GM13977 (cell line): ENCODE measurements at regions not wholly inside any gene's neighbourhood (a gene's known extent, or its start where the extent isn't known, plus 50 kb on each side); places are given as distances from the start of the nearest gene placed in this dataset.
"Not testable (repeated sequence)": the region's sequence is repeated elsewhere in the genome, so short reads cannot be mapped to it uniquely, and the experiment has no call there.

Experiments used
- DNase-seq: peaks from one replicate; pipeline ENCODE4 v3.0.0; 2012; ENCODE audit warnings: low spot score
- CTCF ChIP-seq: IDR thresholded peaks from 2 replicates; pipeline ENCODE4 v1.5.1; 2012; ENCODE audit warnings: mild to moderate bottlenecking, control low read depth; ENCODE audit not compliant: insufficient read depth; ENCODE audit errors: extremely low read depth, missing control alignments
- in situ Hi-C: fragments of 300-500 bp; cut with MboI; formaldehyde crosslinking; loops from one replicate; pipeline ENCODE4 v1.12.0; 2022; ENCODE audit warnings: low sequenced_read_pairs, low pct_unique_long_range_greater_than_20kb, mixed read lengths, inconsistent platforms; ENCODE audit not compliant: unreplicated experiment

- in situ Hi-C loops = no loop called here
- DNase-seq = no peak
- no peak for TF ChIP-seq CTCF
Observed at GRCh38 chr3:194880940-194881925, 195.6 kb downstream of the FAM43A start.

GRCh38 chr3:194884649-194885315, 199.1 kb downstream of the FAM43A start:
- TF ChIP-seq CTCF = no peak
- DNase-seq = no peak
- in situ Hi-C loops = no loop called here

- no peak for TF ChIP-seq CTCF
- DNase-seq = no peak
- in situ Hi-C loops = no loop called here
Observed at GRCh38 chr3:194885766-194886165, 200.1 kb downstream of the FAM43A start.

- TF ChIP-seq CTCF = no peak
- in situ Hi-C loops = no loop called here
- DNase-seq = no peak
Observed at GRCh38 chr3:194886836-194887235, 201.2 kb downstream of the FAM43A start.

GRCh38 chr3:194888062-194888461, 202.4 kb downstream of the FAM43A start:
- DNase-seq, in situ Hi-C loops: not testable (repeated sequence)

GRCh38 chr3:194888916-194889315, 203.2 kb downstream of the FAM43A start:
- in situ Hi-C loops = no loop called here
- TF ChIP-seq CTCF = no peak

GRCh38 chr3:194890091-194890490, 204.4 kb downstream of the FAM43A start:
- no peak for TF ChIP-seq CTCF
- in situ Hi-C loops = no loop called here
- DNase-seq = no peak

More at GRCh38 chr3:194888916-194889315, 203.2 kb downstream of the FAM43A start:
- no peak for DNase-seq
